ENCODE measurements at regions not wholly inside any gene's neighbourhood (a gene's known extent, or its start where the extent isn't known, plus 50 kb on each side); places are given as distances from the start of the nearest gene placed in this dataset.

DNA sequence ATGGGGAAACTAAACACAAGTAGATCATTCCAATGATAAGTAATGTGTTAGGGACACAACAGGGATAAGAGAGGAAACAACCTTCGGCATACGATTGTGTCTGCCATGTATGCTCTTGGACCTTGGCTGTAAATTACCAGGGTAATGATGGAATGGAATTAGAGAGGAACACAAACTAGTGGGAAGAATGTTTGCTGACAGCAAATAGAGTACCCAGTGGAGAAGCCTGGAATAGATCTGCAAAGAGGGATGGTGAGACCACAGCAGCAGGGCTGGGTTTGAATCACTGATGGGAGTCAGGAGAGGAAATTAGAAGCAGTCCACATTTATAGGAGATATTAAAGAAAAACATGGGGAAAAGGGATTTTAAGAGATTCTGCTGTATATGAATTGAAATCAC lies 172.8 kb downstream of the LRIG3 start:
- Histone ChIP-seq H4K20me1 (ENCODE audit: control insufficient read depth, insufficient read depth, low read length, poor library complexity, severe bottlenecking) (no peaks in the 10 kb centered on the region), H2AFZ (ENCODE audit: insufficient read depth, low read depth, low read length, poor library complexity, severe bottlenecking) (no peak overlapping the region), H3K4me3 (ENCODE audit: control extremely low read depth in 1 of 5, extremely low read depth in 1 of 5, insufficient read depth in 1 of 5, low read depth in 2 of 5, low read length in 4 of 5) (no peak overlapping the region), H3K4me1 (ENCODE audit: control insufficient read depth in 2 of 2, insufficient read depth in 2 of 2, low read length in 2 of 2) (no peaks in the 10 kb centered on the region), H3K9me3 (ENCODE audit: control extremely low read depth in 1 of 3, control insufficient read depth in 2 of 3, insufficient read depth in 1 of 3, low read length in 2 of 3) (no peaks in the 10 kb centered on the region), H3K79me2 (ENCODE audit: control insufficient read depth, insufficient read depth, low read length) (no peaks in the 10 kb centered on the region), H3K27ac (ENCODE audit: low read length in 2 of 2) (no peak overlapping the region), H3K27me3 (replicated peaks in 1 of 4; ENCODE audit: control extremely low read depth in 1 of 4, control insufficient read depth in 3 of 4, insufficient read depth in 4 of 4, low read length in 3 of 4) (no peaks in the 10 kb centered on the region), H3K4me2 (replicated peaks; ENCODE audit: low read depth, low read length, poor library complexity, severe bottlenecking) (no peak overlapping the region), H3K36me3 (replicated peaks in 1 of 2; ENCODE audit: control extremely low read depth in 1 of 2, control insufficient read depth in 1 of 2, extremely low read depth in 1 of 2, insufficient read depth in 2 of 2, low read length in 1 of 2) (no peaks in the 10 kb centered on the region), H3K9ac (ENCODE audit: low read length) (no peak overlapping the region)
- TF ChIP-seq, protein P1, sequence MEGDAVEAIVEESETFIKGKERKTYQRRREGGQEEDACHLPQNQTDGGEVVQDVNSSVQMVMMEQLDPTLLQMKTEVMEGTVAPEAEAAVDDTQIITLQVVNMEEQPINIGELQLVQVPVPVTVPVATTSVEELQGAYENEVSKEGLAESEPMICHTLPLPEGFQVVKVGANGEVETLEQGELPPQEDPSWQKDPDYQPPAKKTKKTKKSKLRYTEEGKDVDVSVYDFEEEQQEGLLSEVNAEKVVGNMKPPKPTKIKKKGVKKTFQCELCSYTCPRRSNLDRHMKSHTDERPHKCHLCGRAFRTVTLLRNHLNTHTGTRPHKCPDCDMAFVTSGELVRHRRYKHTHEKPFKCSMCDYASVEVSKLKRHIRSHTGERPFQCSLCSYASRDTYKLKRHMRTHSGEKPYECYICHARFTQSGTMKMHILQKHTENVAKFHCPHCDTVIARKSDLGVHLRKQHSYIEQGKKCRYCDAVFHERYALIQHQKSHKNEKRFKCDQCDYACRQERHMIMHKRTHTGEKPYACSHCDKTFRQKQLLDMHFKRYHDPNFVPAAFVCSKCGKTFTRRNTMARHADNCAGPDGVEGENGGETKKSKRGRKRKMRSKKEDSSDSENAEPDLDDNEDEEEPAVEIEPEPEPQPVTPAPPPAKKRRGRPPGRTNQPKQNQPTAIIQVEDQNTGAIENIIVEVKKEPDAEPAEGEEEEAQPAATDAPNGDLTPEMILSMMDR (IDR thresholded peaks at IDR 0.05), result no peak
- TF ChIP-seq EZH2 (IDR thresholded peaks at IDR 0.05; ENCODE audit: borderline replicate concordance, insufficient read depth, low read depth, low read length, poor library complexity, severe bottlenecking), result no peak
- no peaks in the 10 kb centered on the region for H3K4me1 Mint-ChIP-seq
- 100% methylated on average over 2 of the region's 2 CpGs for WGBS (ENCODE audit: insufficient coverage)
- no peaks in the 10 kb centered on the region for H3K27me3 Mint-ChIP-seq
- intact Hi-C loops (cut with micrococcal nuclease), result no loop called here
- DNase-seq, result no peak
- no peak overlapping the region for H3K27ac Mint-ChIP-seq
- CTCF ChIA-PET, result no interaction called here
- POLR2A ChIA-PET, result no interaction called here
- peaks cover 8% of the 10 kb centered on the region for H3K9me3 Mint-ChIP-seq (ENCODE audit: insufficient read depth)
- H3K4me3 Mint-ChIP-seq, result no peak overlapping the region
- ATAC-seq (ENCODE audit: low read depth), result no peak

DNA sequence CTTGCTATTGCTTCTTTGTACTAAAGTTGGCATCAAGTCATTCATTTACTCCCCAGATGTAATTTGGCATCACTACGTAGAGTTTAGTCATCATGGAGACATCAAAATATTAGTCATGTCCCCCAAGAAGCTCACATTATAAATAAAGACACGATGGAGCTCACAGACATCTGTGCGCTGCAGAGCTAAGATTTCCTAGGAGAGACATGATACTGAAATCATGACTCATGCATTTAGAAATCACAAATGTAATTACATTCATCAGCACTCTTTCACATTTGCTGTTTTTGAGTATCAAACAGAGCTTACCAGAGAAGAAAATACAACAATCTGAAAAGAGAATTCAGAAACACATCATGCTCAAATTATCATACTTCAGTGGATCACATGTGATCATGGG lies 169.8 kb downstream of the LRIG3 start:
- ATAC-seq (ENCODE audit: low read depth) (no peak), DNase-seq (no peak)
- 82% methylated on average over 3 of the region's 3 CpGs for WGBS (ENCODE audit: insufficient coverage)
- Histone ChIP-seq H3K27ac (ENCODE audit: low read length in 2 of 2) (no peak overlapping the region), H3K4me1 (ENCODE audit: control insufficient read depth in 2 of 2, insufficient read depth in 2 of 2, low read length in 2 of 2) (no peaks in the 10 kb centered on the region), H3K9me3 (ENCODE audit: control extremely low read depth in 1 of 3, control insufficient read depth in 2 of 3, insufficient read depth in 1 of 3, low read length in 2 of 3) (no peaks in the 10 kb centered on the region), H3K4me2 (replicated peaks; ENCODE audit: low read depth, low read length, poor library complexity, severe bottlenecking) (no peak overlapping the region), H3K79me2 (ENCODE audit: control insufficient read depth, insufficient read depth, low read length) (no peaks in the 10 kb centered on the region), H2AFZ (ENCODE audit: insufficient read depth, low read depth, low read length, poor library complexity, severe bottlenecking) (no peak overlapping the region), H3K36me3 (replicated peaks in 1 of 2; ENCODE audit: control extremely low read depth in 1 of 2, control insufficient read depth in 1 of 2, extremely low read depth in 1 of 2, insufficient read depth in 2 of 2, low read length in 1 of 2) (no peaks in the 10 kb centered on the region), H4K20me1 (ENCODE audit: control insufficient read depth, insufficient read depth, low read length, poor library complexity, severe bottlenecking) (no peaks in the 10 kb centered on the region), H3K27me3 (replicated peaks in 1 of 4; ENCODE audit: control extremely low read depth in 1 of 4, control insufficient read depth in 3 of 4, insufficient read depth in 4 of 4, low read length in 3 of 4) (no peaks in the 10 kb centered on the region), H3K4me3 (ENCODE audit: control extremely low read depth in 1 of 5, extremely low read depth in 1 of 5, insufficient read depth in 1 of 5, low read depth in 2 of 5, low read length in 4 of 5) (no peak overlapping the region), H3K9ac (ENCODE audit: low read length) (no peak overlapping the region)
- POLR2A ChIA-PET, result no interaction called here
- Mint-ChIP-seq H3K27ac (no peak overlapping the region), H3K4me3 (no peak overlapping the region), H3K4me1 (no peaks in the 10 kb centered on the region), H3K9me3 (ENCODE audit: insufficient read depth) (peaks cover 8% of the 10 kb centered on the region), H3K27me3 (no peaks in the 10 kb centered on the region)
- CTCF ChIA-PET, result no interaction called here
- TF ChIP-seq EZH2 (IDR thresholded peaks at IDR 0.05; ENCODE audit: borderline replicate concordance, insufficient read depth, low read depth, low read length, poor library complexity, severe bottlenecking), result no peak
- TF ChIP-seq, protein P1 (IDR thresholded peaks at IDR 0.05), result no peak
- intact Hi-C loops (cut with micrococcal nuclease), result no loop called here

Data from B cell (primary cell).